ENCODE measurements at regions not wholly inside any gene's neighbourhood (a gene's known extent, or its start where the extent isn't known, plus 50 kb on each side); places are given as distances from the start of the nearest gene placed in this dataset.
"Not testable (repeated sequence)": the region's sequence is repeated elsewhere in the genome, so short reads cannot be mapped to it uniquely, and the experiment has no call there.

GRCh38 chr16:29136046-29136696, 151.3 kb downstream of the LAT start:
- not testable (repeated sequence) for DNase-seq (ENCODE audit: low read depth in 1 of 2, low spot score in 1 of 2)

GRCh38 chr16:29135098-29135497, 150.2 kb downstream of the LAT start:
- DNase-seq (ENCODE audit: low read depth in 1 of 2, low spot score in 1 of 2): not testable (repeated sequence)

- not testable (repeated sequence) for DNase-seq (ENCODE audit: low read depth in 1 of 2, low spot score in 1 of 2)
These were observed 149.0 kb downstream of the LAT start for GRCh38 chr16:29133681-29134430.

- DNase-seq (ENCODE audit: low read depth in 1 of 2, low spot score in 1 of 2): not testable (repeated sequence)
These were observed 148.0 kb downstream of the LAT start for GRCh38 chr16:29132869-29133268.

GRCh38 chr16:29132444-29132843, 147.6 kb downstream of the LAT start:
- DNase-seq (ENCODE audit: low read depth in 1 of 2, low spot score in 1 of 2): not testable (repeated sequence)

GRCh38 chr16:29130901-29131851, 146.3 kb downstream of the LAT start:
- not testable (repeated sequence) for DNase-seq (ENCODE audit: low read depth in 1 of 2, low spot score in 1 of 2)

- not testable (repeated sequence) for DNase-seq (ENCODE audit: low read depth in 1 of 2, low spot score in 1 of 2)
These were observed 145.4 kb downstream of the LAT start for GRCh38 chr16:29130131-29130711.

- DNase-seq (ENCODE audit: low read depth in 1 of 2, low spot score in 1 of 2): not testable (repeated sequence)
These were observed 144.7 kb downstream of the LAT start for GRCh38 chr16:29129458-29130038.

GRCh38 chr16:29128732-29129457, 144.0 kb downstream of the LAT start:
- not testable (repeated sequence) for DNase-seq (ENCODE audit: low read depth in 1 of 2, low spot score in 1 of 2)

GRCh38 chr16:29127806-29128420, 143.1 kb downstream of the LAT start:
- DNase-seq (ENCODE audit: low read depth in 1 of 2, low spot score in 1 of 2): not testable (repeated sequence)

- no peak for DNase-seq (ENCODE audit: low read depth in 1 of 2, low spot score in 1 of 2)
These were observed 141.8 kb downstream of the LAT start for GRCh38 chr16:29126616-29127015.

- no peak for DNase-seq (ENCODE audit: low read depth in 1 of 2, low spot score in 1 of 2)
These were observed 141.2 kb downstream of the LAT start for GRCh38 chr16:29126057-29126494.

- DNase-seq (ENCODE audit: low read depth in 1 of 2, low spot score in 1 of 2): no peak
These were observed 140.0 kb downstream of the LAT start for GRCh38 chr16:29124828-29125227.

- not testable (repeated sequence) for DNase-seq (ENCODE audit: low read depth in 1 of 2, low spot score in 1 of 2)
These were observed 139.3 kb downstream of the LAT start for GRCh38 chr16:29124162-29124561.

- DNase-seq (ENCODE audit: low read depth in 1 of 2, low spot score in 1 of 2): not testable (repeated sequence)
These were observed 135.8 kb downstream of the LAT start for GRCh38 chr16:29120680-29121079.

- DNase-seq (ENCODE audit: low read depth in 1 of 2, low spot score in 1 of 2): peak in 1 of 2 donors; percentile 10
These were observed 133.6 kb downstream of the LAT start for GRCh38 chr16:29118301-29118957.

- DNase-seq (ENCODE audit: low read depth in 1 of 2, low spot score in 1 of 2): no peak
These were observed 132.8 kb downstream of the LAT start for GRCh38 chr16:29117631-29118030.

- no peak for DNase-seq (ENCODE audit: low read depth in 1 of 2, low spot score in 1 of 2)
These were observed 132.1 kb downstream of the LAT start for GRCh38 chr16:29116980-29117379.

GRCh38 chr16:29116207-29116606, 131.4 kb downstream of the LAT start:
- not testable (repeated sequence) for DNase-seq (ENCODE audit: low read depth in 1 of 2, low spot score in 1 of 2)

Measured in activated CD4-positive, alpha-beta T cell treated with anti-CD3 and anti-CD28 coated beads, Interleukin-2, amount 50 U/mL, for 24 hours (primary cell).